Stomach (tissue), 8 donors: ENCODE measurements at regions not wholly inside any gene's neighbourhood (a gene's known extent, or its start where the extent isn't known, plus 50 kb on each side); places are given as distances from the start of the nearest gene placed in this dataset.

Experiments
- DNase-seq, 2 donors: peaks; one replicate each; pipeline versions ENCODE4 v3.0.0 to v3.0.0-alpha.2; 2013 to 2019
- H3K27ac ChIP-seq, 5 donors: fragments of 200-600 bp in 4 of 5; sonication (generic) in 4 of 5; one replicate each; pipeline ENCODE4 v1.5.1; 2013 to 2019; ENCODE audit warnings: mild to moderate bottlenecking in 1 of 5, moderate library complexity in 1 of 5
- H3K27me3 ChIP-seq, 3 donors: fragments of 200-600 bp; sonication (generic); one replicate each; pipeline ENCODE4 v1.5.1; 2017 to 2019; ENCODE audit warnings: mixed run types in 1 of 3
- H3K36me3 ChIP-seq, 4 donors: fragments of 200-600 bp; sonication (generic); 1 replicate in 3 of 4; 2 replicates in 1 of 4; pipeline ENCODE4 v1.5.1; 2016 to 2019
- H3K4me1 ChIP-seq, 4 donors: fragments of 200-600 bp; sonication (generic); one replicate each; pipeline ENCODE4 v1.5.1; 2016 to 2019
- H3K4me3 ChIP-seq, 4 donors: fragments of 200-600 bp; sonication (generic) in 3 of 4; one replicate each; pipeline ENCODE4 v1.5.1; 2016 to 2019; ENCODE audit warnings: mild to moderate bottlenecking in 1 of 4
- H3K9me3 ChIP-seq, 4 donors: fragments of 200-600 bp; sonication (generic); one replicate each; pipeline ENCODE4 v1.5.1; 2016 to 2019
- EP300 ChIP-seq: sonication (generic); formaldehyde crosslinking; IDR thresholded peaks from one replicate; pipeline ENCODE4 v1.6.1; 2017; ENCODE audit warnings: antibody characterized with exemption
- POLR2A ChIP-seq, 4 donors: fragments of 450-650 bp; IDR thresholded peaks; one replicate each; pipeline ENCODE4 v1.6.1; 2016; ENCODE audit warnings: antibody characterized with exemption in 4 of 4, control low read depth in 2 of 4, mild to moderate bottlenecking in 1 of 4, moderate library complexity in 1 of 4
- POLR2AphosphoS5 ChIP-seq, 3 donors: sonication (generic); formaldehyde crosslinking; IDR thresholded peaks; one replicate each; pipeline ENCODE4 v1.6.1; 2016; ENCODE audit warnings: antibody characterized with exemption in 3 of 3
- WGBS, 5 donors: extraction: QIAGEN DNeasy Blood & Tissue Kit in 3 of 5; methylation state at CpG; one replicate each; pipeline versions ENCODE4 v1.1.5 to v1.1.7; 2013 to 2018; 5-methylcytosine and 5-hydroxymethylcytosine counted together
- intact Hi-C: fragments of 100-400 bp; cut with DNase I; formaldehyde crosslinking; loops from one replicate; pipeline ENCODE4 v1.15.1; 2023; ENCODE audit warnings: low total_unique reads
- TF ChIP-seq, protein P1 (sequence below), 7 experiments: fragments of 450-650 bp in 4 of 7; fragments of 200-600 bp in 3 of 7; sonication (generic) in 3 of 7; IDR thresholded peaks; one replicate each; pipeline ENCODE4 v1.5.1; 2016 to 2019; ENCODE audit warnings: antibody characterized with exemption in 7 of 7, control low read depth in 2 of 7, mild to moderate bottlenecking in 1 of 7
- donor health status: healthy with polysubstance abuse.
- donor health status: Bipolar disorder and iron deficiency.
- donor health status: healthy.

DNA sequence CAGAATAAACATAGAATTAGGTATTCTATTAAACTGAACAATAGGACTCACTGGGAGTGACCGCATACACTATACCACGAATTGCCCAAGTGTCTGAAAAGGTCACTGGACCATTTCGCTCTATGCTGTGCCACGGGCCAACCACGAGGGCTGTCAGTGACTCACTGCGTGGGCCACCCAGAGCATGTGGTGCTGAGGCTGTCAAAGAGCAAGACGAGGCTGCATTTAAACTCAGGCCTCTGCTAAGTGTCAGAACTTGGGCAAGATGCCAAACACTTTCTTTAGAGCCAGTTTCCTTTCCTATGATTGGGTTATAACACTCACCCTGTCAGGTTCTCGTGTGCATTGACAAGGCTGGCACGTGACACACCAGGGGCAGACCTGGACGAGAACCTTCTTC lies 97.5 kb downstream of the SH3YL1 start:
- intact Hi-C loops: no loop called here
- peak in 1 of 2 donors; percentile 50 for DNase-seq
- WGBS, 5 donors: 41 to 54% (median 47%) methylated on average over 10 of the region's 10 CpGs
- no peaks in the 10 kb centered on the region for H3K4me1 ChIP-seq
- H3K27ac ChIP-seq: no peak overlapping the region
- H3K4me3 ChIP-seq: no peak overlapping the region
- TF ChIP-seq POLR2AphosphoS5 (IDR thresholded peaks at IDR 0.05) (no peak), EP300 (no peak), POLR2A (IDR thresholded peaks at IDR 0.05) (no peak)
- TF ChIP-seq, protein P1, sequence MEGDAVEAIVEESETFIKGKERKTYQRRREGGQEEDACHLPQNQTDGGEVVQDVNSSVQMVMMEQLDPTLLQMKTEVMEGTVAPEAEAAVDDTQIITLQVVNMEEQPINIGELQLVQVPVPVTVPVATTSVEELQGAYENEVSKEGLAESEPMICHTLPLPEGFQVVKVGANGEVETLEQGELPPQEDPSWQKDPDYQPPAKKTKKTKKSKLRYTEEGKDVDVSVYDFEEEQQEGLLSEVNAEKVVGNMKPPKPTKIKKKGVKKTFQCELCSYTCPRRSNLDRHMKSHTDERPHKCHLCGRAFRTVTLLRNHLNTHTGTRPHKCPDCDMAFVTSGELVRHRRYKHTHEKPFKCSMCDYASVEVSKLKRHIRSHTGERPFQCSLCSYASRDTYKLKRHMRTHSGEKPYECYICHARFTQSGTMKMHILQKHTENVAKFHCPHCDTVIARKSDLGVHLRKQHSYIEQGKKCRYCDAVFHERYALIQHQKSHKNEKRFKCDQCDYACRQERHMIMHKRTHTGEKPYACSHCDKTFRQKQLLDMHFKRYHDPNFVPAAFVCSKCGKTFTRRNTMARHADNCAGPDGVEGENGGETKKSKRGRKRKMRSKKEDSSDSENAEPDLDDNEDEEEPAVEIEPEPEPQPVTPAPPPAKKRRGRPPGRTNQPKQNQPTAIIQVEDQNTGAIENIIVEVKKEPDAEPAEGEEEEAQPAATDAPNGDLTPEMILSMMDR (IDR thresholded peaks at IDR 0.05): no peak
- H3K36me3 ChIP-seq: no peaks in the 10 kb centered on the region
- H3K27me3 ChIP-seq: no peaks in the 10 kb centered on the region
- no peaks in the 10 kb centered on the region for H3K9me3 ChIP-seq

DNA sequence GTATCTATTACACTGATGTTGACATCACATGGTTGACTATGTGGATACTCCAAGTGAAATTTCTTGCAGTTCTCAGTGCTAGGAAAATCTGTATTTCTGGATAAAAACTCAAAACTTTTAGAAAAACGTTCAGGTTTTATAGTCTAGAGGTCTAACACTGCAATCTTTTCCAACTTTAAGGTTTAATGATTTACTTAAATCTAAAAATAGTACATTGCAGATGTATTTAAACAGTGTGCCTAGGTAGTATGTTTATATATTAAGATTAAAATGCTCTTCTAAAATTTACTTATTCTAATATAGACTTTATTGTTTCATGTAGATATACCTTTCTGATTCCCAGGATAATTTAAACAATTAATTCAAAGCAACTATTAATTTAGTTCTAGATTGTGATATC lies 98.3 kb downstream of the SH3YL1 start:
- DNase-seq: no peak
- no peaks in the 10 kb centered on the region for H3K4me1 ChIP-seq
- H3K27ac ChIP-seq: no peak overlapping the region
- 14 to 41% (median 33%) methylated on average over 1 of the region's 1 CpG for WGBS, 5 donors
- H3K4me3 ChIP-seq: no peak overlapping the region
- intact Hi-C loops: no loop called here
- H3K27me3 ChIP-seq: no peaks in the 10 kb centered on the region
- H3K36me3 ChIP-seq: no peaks in the 10 kb centered on the region
- H3K9me3 ChIP-seq: no peaks in the 10 kb centered on the region
- TF ChIP-seq, protein P1 (IDR thresholded peaks at IDR 0.05): no peak
- TF ChIP-seq POLR2A (IDR thresholded peaks at IDR 0.05) (no peak), EP300 (no peak), POLR2AphosphoS5 (IDR thresholded peaks at IDR 0.05) (no peak)

DNA sequence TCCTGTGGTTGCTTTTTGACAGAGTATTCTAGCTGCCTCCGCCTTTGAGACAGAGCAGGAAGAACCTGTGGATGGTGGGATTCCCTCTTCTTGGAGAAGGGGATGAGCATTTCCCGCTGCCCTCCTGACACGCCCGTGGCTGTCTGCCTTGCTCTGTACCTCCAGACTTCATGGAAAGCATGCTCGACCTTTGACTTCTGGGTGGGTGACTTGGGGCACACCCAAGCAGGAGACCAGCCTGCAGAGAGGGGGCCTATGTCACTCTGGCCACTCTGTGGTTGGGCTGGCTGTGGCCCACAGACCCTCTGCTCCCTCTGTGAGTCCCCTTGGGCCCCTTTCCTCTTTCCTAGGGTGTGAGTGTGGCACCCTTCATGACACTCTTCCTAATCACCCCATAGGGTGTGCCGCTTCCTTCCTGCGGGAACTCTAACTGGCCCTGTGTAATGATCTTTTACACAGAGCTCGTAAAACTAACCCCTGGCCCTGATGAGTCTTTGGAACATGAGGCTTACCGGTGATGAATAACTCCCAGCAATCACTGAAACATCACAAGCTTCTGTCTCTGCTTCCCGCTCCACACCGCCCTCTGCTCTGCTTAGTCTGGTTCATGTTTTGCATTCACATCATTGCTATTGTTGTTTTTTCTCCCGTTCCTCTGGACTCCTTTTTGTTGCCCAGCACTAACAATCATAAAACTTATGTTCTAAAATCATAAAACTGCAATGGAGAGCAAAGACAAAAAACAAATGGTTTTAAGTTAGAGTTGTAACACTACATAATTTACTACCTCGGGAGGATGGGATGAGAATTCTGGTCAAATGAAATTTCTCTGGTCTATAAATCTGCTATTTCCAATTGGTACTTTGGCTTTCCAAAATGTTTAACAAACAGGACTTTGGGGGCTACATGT lies 101.1 kb downstream of the SH3YL1 start:
- H3K9me3 ChIP-seq: no peaks in the 10 kb centered on the region
- intact Hi-C loops: no loop called here
- no peaks in the 10 kb centered on the region for H3K36me3 ChIP-seq
- DNase-seq: no peak
- WGBS, 5 donors: 79 to 90% (median 87%) methylated on average over 13 of the region's 13 CpGs
- H3K4me1 ChIP-seq: no peaks in the 10 kb centered on the region
- TF ChIP-seq, protein P1 (IDR thresholded peaks at IDR 0.05): no peak
- TF ChIP-seq POLR2A (IDR thresholded peaks at IDR 0.05): no peak
- TF ChIP-seq EP300: no peak
- no peak for TF ChIP-seq POLR2AphosphoS5 (IDR thresholded peaks at IDR 0.05)
- no peaks in the 10 kb centered on the region for H3K27me3 ChIP-seq
- H3K4me3 ChIP-seq: no peak overlapping the region
- H3K27ac ChIP-seq: no peak overlapping the region

DNA sequence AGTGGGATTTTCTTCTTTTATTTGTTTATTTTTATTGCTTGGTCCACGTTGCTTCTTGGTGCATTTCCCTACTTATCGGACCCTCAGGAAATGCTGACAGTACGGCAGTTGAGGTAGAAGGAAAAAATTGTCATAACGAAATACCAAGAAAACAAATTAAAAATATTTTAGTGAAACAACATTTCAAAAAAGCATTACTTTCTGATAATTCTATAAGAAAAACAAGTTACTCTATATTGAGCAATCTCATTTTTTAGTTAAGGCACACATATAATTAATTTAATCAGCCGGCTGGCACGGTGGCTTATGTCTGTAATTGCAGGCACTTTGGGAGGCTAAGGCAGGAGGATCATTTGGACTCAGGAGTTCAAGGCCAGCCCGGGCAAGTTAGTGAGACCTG lies 102.1 kb downstream of the SH3YL1 start:
- Histone ChIP-seq H3K4me1 (no peaks in the 10 kb centered on the region), H3K27me3 (no peaks in the 10 kb centered on the region), H3K9me3 (no peaks in the 10 kb centered on the region), H3K4me3 (no peak overlapping the region), H3K27ac (no peak overlapping the region), H3K36me3 (no peaks in the 10 kb centered on the region)
- intact Hi-C loops: no loop called here
- WGBS, 5 donors: 83 to 89% (median 88%) methylated on average over 7 of the region's 7 CpGs
- no peak for DNase-seq
- TF ChIP-seq POLR2AphosphoS5 (IDR thresholded peaks at IDR 0.05): no peak
- TF ChIP-seq, protein P1 (IDR thresholded peaks at IDR 0.05): no peak
- no peak for TF ChIP-seq POLR2A (IDR thresholded peaks at IDR 0.05)
- no peak for TF ChIP-seq EP300
